ENCODE measurements at regions not wholly inside any gene's neighbourhood (a gene's known extent, or its start where the extent isn't known, plus 50 kb on each side); places are given as distances from the start of the nearest gene placed in this dataset.

DNA sequence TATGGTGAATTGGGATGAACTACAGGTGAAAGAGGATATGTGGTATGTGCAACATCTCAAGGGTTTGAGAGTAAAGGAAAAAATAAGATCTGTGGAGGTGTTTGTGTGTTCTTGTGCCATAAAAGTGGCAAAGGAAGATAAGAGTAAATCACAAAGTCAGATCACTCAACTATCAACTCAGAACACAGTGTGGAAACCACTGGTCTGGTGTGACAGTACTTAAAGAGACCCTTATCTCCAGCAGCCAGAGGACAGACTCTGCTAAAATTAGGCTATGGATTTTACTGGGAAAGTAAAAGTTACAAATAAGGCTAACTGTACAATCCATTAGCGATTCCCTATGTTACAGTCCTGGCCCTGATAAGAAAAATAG is 54.0 kb upstream of the PRDM8 start (continued):
- TF ChIP-seq, protein P1, sequence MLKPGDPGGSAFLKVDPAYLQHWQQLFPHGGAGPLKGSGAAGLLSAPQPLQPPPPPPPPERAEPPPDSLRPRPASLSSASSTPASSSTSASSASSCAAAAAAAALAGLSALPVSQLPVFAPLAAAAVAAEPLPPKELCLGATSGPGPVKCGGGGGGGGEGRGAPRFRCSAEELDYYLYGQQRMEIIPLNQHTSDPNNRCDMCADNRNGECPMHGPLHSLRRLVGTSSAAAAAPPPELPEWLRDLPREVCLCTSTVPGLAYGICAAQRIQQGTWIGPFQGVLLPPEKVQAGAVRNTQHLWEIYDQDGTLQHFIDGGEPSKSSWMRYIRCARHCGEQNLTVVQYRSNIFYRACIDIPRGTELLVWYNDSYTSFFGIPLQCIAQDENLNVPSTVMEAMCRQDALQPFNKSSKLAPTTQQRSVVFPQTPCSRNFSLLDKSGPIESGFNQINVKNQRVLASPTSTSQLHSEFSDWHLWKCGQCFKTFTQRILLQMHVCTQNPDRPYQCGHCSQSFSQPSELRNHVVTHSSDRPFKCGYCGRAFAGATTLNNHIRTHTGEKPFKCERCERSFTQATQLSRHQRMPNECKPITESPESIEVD (tag by site-specific recombination; IDR thresholded peaks at IDR 0.05), result no peak
- no peak for TF ChIP-seq HOXC10 (CRISPR knock-in tag; IDR thresholded peaks at IDR 0.05)

DNA sequence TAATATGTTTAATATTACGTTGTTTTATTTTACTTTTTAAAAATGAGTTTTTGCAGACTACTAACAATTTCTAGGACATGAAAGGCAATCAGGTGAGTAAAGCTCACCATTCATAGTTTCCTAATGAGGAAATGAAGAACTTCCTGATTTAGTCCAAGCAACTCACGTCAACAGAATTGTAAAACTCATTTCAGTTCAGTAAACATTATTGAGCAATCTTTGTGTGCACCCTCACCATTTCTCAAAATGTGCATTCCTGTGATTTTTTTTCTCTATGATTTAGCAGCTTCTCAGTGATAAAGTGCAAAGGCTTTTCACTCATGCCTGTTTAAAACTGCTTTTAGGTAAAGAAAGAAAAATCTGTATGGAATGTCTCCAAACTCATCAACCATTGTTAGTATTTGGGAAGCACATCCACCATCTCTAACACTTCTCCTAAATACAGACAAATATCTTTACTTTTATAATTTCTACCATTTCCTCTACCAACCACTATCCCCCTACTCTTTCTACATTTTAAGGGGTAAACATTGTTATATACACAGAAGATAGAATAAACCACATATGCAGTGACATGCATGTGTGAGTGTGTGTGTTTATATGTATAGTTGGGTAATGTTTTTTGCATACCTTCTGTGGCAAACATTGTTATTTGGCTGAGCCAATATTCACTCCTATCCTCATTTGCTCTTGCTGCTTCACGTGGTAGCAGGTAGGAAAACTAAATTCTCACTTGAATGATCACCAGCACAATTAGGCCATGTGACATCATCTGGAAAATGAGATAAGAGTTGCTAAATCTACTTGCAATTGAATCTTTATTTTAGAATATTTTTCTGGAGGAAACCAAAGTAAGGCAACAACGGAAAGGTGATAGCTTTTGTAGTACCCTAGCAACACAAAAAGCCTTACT is 54.7 kb upstream of the PRDM8 start:
- ChIA-PET CTCF (interaction anchor here (0.7 kb wide), 2 partner anchors 11 to 40 kb away, joined by 3 to 4 read pairs; no protein-coding TSS in a partner anchor), POLR2A (no interaction called here)
- no peak for TF ChIP-seq HOXC10 (CRISPR knock-in tag; IDR thresholded peaks at IDR 0.05)
- TF ChIP-seq KLF9 (tag by site-specific recombination; IDR thresholded peaks at IDR 0.05; ENCODE audit: low read depth), result no peak
- no peak for TF ChIP-seq ZFHX2 (tag by site-specific recombination; conservative IDR thresholded peaks at IDR 0.05)
- TF ChIP-seq, protein P2, sequence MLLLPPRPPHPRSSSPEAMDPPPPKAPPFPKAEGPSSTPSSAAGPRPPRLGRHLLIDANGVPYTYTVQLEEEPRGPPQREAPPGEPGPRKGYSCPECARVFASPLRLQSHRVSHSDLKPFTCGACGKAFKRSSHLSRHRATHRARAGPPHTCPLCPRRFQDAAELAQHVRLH (tag by site-specific recombination; IDR thresholded peaks at IDR 0.05), result no peak
- no peak for TF ChIP-seq ZNF354C (tag by site-specific recombination; IDR thresholded peaks at IDR 0.05; ENCODE audit: borderline replicate concordance, low read depth)
- TF ChIP-seq YY1 (tag by site-specific recombination; IDR thresholded peaks at IDR 0.05), result no peak
- no peaks in the 10 kb centered on the region for H3K9me3 ChIP-seq (ENCODE audit: control insufficient read depth, insufficient read depth, low read depth, low read length)
- no peak overlapping the region for H3K4me3 ChIP-seq (ENCODE audit: low read depth, low read length)
- H3K4me1 ChIP-seq (ENCODE audit: control insufficient read depth, insufficient read depth, low read length), result no peaks in the 10 kb centered on the region
- no peaks in the 10 kb centered on the region for H3K36me3 ChIP-seq (ENCODE audit: control insufficient read depth in 2 of 2, insufficient read depth in 1 of 2, low read length in 2 of 2)
- no peak overlapping the region for H3K27ac ChIP-seq (ENCODE audit: extremely low read depth, low read depth, low read length)

DNA sequence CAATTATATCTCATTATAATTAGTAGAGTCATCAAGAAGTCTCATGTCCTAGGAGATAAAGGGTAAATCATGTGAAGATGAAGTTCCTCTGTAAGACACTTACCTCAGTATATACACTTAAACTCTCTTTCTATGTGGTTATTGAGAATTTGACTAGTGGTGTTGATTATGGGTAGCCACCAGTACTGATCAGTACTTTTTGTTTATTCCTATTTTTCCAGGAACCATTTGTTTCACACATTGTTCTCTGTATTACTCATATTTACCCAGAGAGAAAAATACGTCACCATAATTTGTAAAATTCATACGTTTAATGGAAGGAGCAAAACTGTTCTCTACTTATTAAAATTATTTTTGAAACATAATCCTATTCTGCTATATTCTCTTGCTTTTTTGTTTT is 55.8 kb upstream of the PRDM8 start:
- no peak overlapping the region for H3K4me3 ChIP-seq (ENCODE audit: low read depth, low read length)
- ChIA-PET CTCF (interaction anchor here (0.5 to 0.7 kb wide), 3 partner anchors 26 to 150 kb away, joined by 3 to 6 read pairs (median 4); no protein-coding TSS in a partner anchor), POLR2A (no interaction called here)
- H3K9me3 ChIP-seq (ENCODE audit: control insufficient read depth, insufficient read depth, low read depth, low read length), result no peaks in the 10 kb centered on the region
- no peaks in the 10 kb centered on the region for H3K4me1 ChIP-seq (ENCODE audit: control insufficient read depth, insufficient read depth, low read length)
- no peaks in the 10 kb centered on the region for H3K36me3 ChIP-seq (ENCODE audit: control insufficient read depth in 2 of 2, insufficient read depth in 1 of 2, low read length in 2 of 2)
- no peak for TF ChIP-seq ZNF335 (tag by site-specific recombination; conservative IDR thresholded peaks at IDR 0.05)
- TF ChIP-seq ZNF341 (tag by site-specific recombination; IDR thresholded peaks at IDR 0.05; ENCODE audit: low read depth), result no peak
- TF ChIP-seq ZNF221 (tag by site-specific recombination; IDR thresholded peaks at IDR 0.05; ENCODE audit: borderline replicate concordance), result no peak
- no peak for TF ChIP-seq ZNF624 (tag by site-specific recombination; IDR thresholded peaks at IDR 0.05)
- no peak for TF ChIP-seq GLI2 (tag by site-specific recombination; IDR thresholded peaks at IDR 0.05; ENCODE audit: borderline replicate concordance, low read depth)
- TF ChIP-seq PRDM1 (tag by site-specific recombination; IDR thresholded peaks at IDR 0.05), result no peak
- no peak for TF ChIP-seq ZNF311 (tag by site-specific recombination; IDR thresholded peaks at IDR 0.05; ENCODE audit: borderline replicate concordance)
- no peak for TF ChIP-seq ZNF426 (tag by site-specific recombination; IDR thresholded peaks at IDR 0.05)
- TF ChIP-seq, protein P3, sequence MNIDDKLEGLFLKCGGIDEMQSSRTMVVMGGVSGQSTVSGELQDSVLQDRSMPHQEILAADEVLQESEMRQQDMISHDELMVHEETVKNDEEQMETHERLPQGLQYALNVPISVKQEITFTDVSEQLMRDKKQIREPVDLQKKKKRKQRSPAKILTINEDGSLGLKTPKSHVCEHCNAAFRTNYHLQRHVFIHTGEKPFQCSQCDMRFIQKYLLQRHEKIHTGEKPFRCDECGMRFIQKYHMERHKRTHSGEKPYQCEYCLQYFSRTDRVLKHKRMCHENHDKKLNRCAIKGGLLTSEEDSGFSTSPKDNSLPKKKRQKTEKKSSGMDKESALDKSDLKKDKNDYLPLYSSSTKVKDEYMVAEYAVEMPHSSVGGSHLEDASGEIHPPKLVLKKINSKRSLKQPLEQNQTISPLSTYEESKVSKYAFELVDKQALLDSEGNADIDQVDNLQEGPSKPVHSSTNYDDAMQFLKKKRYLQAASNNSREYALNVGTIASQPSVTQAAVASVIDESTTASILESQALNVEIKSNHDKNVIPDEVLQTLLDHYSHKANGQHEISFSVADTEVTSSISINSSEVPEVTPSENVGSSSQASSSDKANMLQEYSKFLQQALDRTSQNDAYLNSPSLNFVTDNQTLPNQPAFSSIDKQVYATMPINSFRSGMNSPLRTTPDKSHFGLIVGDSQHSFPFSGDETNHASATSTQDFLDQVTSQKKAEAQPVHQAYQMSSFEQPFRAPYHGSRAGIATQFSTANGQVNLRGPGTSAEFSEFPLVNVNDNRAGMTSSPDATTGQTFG (tag by site-specific recombination; IDR thresholded peaks at IDR 0.05; ENCODE audit: borderline replicate concordance), result no peak
- no peak for TF ChIP-seq KLF16 (tag by site-specific recombination; IDR thresholded peaks at IDR 0.05)
- TF ChIP-seq ZNF157 (tag by site-specific recombination; IDR thresholded peaks at IDR 0.05), result no peak
- TF ChIP-seq, protein P4, sequence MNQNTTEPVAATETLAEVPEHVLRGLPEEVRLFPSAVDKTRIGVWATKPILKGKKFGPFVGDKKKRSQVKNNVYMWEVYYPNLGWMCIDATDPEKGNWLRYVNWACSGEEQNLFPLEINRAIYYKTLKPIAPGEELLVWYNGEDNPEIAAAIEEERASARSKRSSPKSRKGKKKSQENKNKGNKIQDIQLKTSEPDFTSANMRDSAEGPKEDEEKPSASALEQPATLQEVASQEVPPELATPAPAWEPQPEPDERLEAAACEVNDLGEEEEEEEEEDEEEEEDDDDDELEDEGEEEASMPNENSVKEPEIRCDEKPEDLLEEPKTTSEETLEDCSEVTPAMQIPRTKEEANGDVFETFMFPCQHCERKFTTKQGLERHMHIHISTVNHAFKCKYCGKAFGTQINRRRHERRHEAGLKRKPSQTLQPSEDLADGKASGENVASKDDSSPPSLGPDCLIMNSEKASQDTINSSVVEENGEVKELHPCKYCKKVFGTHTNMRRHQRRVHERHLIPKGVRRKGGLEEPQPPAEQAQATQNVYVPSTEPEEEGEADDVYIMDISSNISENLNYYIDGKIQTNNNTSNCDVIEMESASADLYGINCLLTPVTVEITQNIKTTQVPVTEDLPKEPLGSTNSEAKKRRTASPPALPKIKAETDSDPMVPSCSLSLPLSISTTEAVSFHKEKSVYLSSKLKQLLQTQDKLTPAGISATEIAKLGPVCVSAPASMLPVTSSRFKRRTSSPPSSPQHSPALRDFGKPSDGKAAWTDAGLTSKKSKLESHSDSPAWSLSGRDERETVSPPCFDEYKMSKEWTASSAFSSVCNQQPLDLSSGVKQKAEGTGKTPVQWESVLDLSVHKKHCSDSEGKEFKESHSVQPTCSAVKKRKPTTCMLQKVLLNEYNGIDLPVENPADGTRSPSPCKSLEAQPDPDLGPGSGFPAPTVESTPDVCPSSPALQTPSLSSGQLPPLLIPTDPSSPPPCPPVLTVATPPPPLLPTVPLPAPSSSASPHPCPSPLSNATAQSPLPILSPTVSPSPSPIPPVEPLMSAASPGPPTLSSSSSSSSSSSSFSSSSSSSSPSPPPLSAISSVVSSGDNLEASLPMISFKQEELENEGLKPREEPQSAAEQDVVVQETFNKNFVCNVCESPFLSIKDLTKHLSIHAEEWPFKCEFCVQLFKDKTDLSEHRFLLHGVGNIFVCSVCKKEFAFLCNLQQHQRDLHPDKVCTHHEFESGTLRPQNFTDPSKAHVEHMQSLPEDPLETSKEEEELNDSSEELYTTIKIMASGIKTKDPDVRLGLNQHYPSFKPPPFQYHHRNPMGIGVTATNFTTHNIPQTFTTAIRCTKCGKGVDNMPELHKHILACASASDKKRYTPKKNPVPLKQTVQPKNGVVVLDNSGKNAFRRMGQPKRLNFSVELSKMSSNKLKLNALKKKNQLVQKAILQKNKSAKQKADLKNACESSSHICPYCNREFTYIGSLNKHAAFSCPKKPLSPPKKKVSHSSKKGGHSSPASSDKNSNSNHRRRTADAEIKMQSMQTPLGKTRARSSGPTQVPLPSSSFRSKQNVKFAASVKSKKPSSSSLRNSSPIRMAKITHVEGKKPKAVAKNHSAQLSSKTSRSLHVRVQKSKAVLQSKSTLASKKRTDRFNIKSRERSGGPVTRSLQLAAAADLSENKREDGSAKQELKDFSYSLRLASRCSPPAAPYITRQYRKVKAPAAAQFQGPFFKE (tag by site-specific recombination; IDR thresholded peaks at IDR 0.05; ENCODE audit: borderline replicate concordance), result no peak
- TF ChIP-seq, protein P5, sequence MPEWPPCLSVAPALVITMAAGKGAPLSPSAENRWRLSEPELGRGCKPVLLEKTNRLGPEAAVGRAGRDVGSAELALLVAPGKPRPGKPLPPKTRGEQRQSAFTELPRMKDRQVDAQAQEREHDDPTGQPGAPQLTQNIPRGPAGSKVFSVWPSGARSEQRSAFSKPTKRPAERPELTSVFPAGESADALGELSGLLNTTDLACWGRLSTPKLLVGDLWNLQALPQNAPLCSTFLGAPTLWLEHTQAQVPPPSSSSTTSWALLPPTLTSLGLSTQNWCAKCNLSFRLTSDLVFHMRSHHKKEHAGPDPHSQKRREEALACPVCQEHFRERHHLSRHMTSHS (tag by site-specific recombination; IDR thresholded peaks at IDR 0.05), result no peak
- H3K27ac ChIP-seq (ENCODE audit: extremely low read depth, low read depth, low read length), result no peak overlapping the region

Data from HEK293 (cell line).